HG02623 (cell line): ENCODE measurements at regions not wholly inside any gene's neighbourhood (a gene's known extent, or its start where the extent isn't known, plus 50 kb on each side); places are given as distances from the start of the nearest gene placed in this dataset.

Experiments
- ATAC-seq: cut with Tn5 transposase; IDR thresholded peaks from one replicate; pipeline ENCODE4 v1.9.1; 2021; ENCODE audit warnings: moderate library complexity; ENCODE audit not compliant: unreplicated experiment

- ATAC-seq: no peak
Measured at GRCh38 chr5:96584712-96585111, 77.5 kb upstream of the CAST start.

GRCh38 chr5:96588539-96588938, 73.6 kb upstream of the CAST start:
- ATAC-seq: no peak

GRCh38 chr5:96590796-96591195, 71.4 kb upstream of the CAST start:
- no peak for ATAC-seq

- ATAC-seq: peak; percentile 61
Measured at GRCh38 chr5:96595300-96596090, 66.7 kb upstream of the CAST start.

GRCh38 chr5:96597438-96598020, 64.6 kb upstream of the CAST start:
- no peak for ATAC-seq

- no peak for ATAC-seq
Measured at GRCh38 chr5:96601200-96601599, 61.0 kb upstream of the CAST start.

- ATAC-seq: peak; percentile 84
Measured at GRCh38 chr5:96601715-96602244, 60.4 kb upstream of the CAST start.

- no peak for ATAC-seq
Measured at GRCh38 chr5:96602776-96603175, 59.4 kb upstream of the CAST start.

GRCh38 chr5:96605144-96605837, 56.9 kb upstream of the CAST start:
- ATAC-seq: no peak

- no peak for ATAC-seq
Measured at GRCh38 chr5:96609369-96609768, 52.8 kb upstream of the CAST start.

GRCh38 chr5:96610747-96611146, 51.4 kb upstream of the CAST start:
- ATAC-seq: no peak

GRCh38 chr5:96611946-96612345, 50.2 kb upstream of the CAST start:
- no peak for ATAC-seq
